GM10266 (cell line): ENCODE measurements at regions not wholly inside any gene's neighbourhood (a gene's known extent, or its start where the extent isn't known, plus 50 kb on each side); places are given as distances from the start of the nearest gene placed in this dataset.
"Not testable (repeated sequence)": the region's sequence is repeated elsewhere in the genome, so short reads cannot be mapped to it uniquely, and the experiment has no call there.

Experiments
- DNase-seq: peaks from one replicate; pipeline ENCODE4 v3.0.0; 2012; ENCODE audit errors: extremely low spot score
- CTCF ChIP-seq: IDR thresholded peaks from 2 replicates; pipeline ENCODE4 v1.5.1; 2012; ENCODE audit warnings: mild to moderate bottlenecking, low read depth; ENCODE audit not compliant: control insufficient read depth, insufficient read depth; ENCODE audit errors: missing control alignments

GRCh38 chr10:64041185-64041988 lies 520.2 kb downstream of the REEP3 start:
- TF ChIP-seq CTCF, result peak; percentile 100
- peak; percentile 85 for DNase-seq

- DNase-seq, result no peak
- no peak for TF ChIP-seq CTCF
Measured at GRCh38 chr10:64041989-64042490, 520.8 kb downstream of the REEP3 start.

- TF ChIP-seq CTCF, result no peak
- DNase-seq, result no peak
Measured at GRCh38 chr10:64044098-64044497, 522.9 kb downstream of the REEP3 start.

GRCh38 chr10:64044957-64045632 lies 523.9 kb downstream of the REEP3 start:
- not testable (repeated sequence) for DNase-seq

- no peak for DNase-seq
- TF ChIP-seq CTCF, result no peak
Measured at GRCh38 chr10:64054392-64054791, 533.2 kb downstream of the REEP3 start.

GRCh38 chr10:64059884-64060283 lies 538.7 kb downstream of the REEP3 start:
- DNase-seq, result no peak
- no peak for TF ChIP-seq CTCF

- TF ChIP-seq CTCF, result no peak
- no peak for DNase-seq
Measured at GRCh38 chr10:64060389-64060788, 539.2 kb downstream of the REEP3 start.

- no peak for DNase-seq
- TF ChIP-seq CTCF, result no peak
Measured at GRCh38 chr10:64062793-64063192, 541.6 kb downstream of the REEP3 start.
